ENCODE measurements at regions not wholly inside any gene's neighbourhood (a gene's known extent, or its start where the extent isn't known, plus 50 kb on each side); places are given as distances from the start of the nearest gene placed in this dataset.

DNA sequence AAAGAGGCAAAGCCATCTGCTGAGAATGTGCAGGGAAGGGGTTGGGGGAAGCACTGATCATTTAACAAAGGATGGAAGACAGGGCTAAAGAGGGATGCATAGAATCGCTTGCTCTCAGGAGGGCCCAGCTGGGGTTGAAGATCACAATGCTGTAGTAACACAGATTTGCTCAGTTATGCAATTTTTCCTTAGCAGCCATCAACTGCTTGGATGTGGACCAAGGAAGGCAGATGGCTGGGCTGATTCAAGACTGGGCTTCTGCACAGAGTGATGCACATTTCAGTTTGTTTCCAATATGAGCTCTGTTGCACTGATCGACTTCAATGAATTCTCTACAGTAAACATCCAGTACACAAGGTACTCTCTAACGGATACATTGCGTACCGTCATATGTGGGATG is 127.8 kb upstream of the TBL1X start:
- Histone ChIP-seq H3K36me3 (replicated peaks in 1 of 2; ENCODE audit: control extremely low read depth in 1 of 2, control insufficient read depth in 1 of 2, extremely low read depth in 1 of 2, insufficient read depth in 2 of 2, low read length in 1 of 2) (no peaks in the 10 kb centered on the region), H2AFZ (ENCODE audit: insufficient read depth, low read depth, low read length, poor library complexity, severe bottlenecking) (no peak overlapping the region), H4K20me1 (ENCODE audit: control insufficient read depth, insufficient read depth, low read length, poor library complexity, severe bottlenecking) (no peaks in the 10 kb centered on the region), H3K4me2 (replicated peaks; ENCODE audit: low read depth, low read length, poor library complexity, severe bottlenecking) (no peak overlapping the region), H3K27me3 (replicated peaks in 1 of 4; ENCODE audit: control extremely low read depth in 1 of 4, control insufficient read depth in 3 of 4, insufficient read depth in 4 of 4, low read length in 3 of 4) (no peaks in the 10 kb centered on the region), H3K9ac (ENCODE audit: low read length) (no peak overlapping the region), H3K4me1 (ENCODE audit: control insufficient read depth in 2 of 2, insufficient read depth in 2 of 2, low read length in 2 of 2) (peaks cover 24 to 28% of the 10 kb centered on the region in 2 donors), H3K4me3 (ENCODE audit: control extremely low read depth in 1 of 5, extremely low read depth in 1 of 5, insufficient read depth in 1 of 5, low read depth in 2 of 5, low read length in 4 of 5) (no peak overlapping the region), H3K27ac (ENCODE audit: low read length in 2 of 2) (no peak overlapping the region), H3K79me2 (ENCODE audit: control insufficient read depth, insufficient read depth, low read length) (no peaks in the 10 kb centered on the region), H3K9me3 (ENCODE audit: control extremely low read depth in 1 of 3, control insufficient read depth in 2 of 3, insufficient read depth in 1 of 3, low read length in 2 of 3) (no peaks in the 10 kb centered on the region)
- Mint-ChIP-seq H3K27ac (no peak overlapping the region), H3K27me3 (no peaks in the 10 kb centered on the region), H3K9me3 (ENCODE audit: insufficient read depth) (no peaks in the 10 kb centered on the region), H3K4me1 (peaks cover 22% of the 10 kb centered on the region), H3K4me3 (no peak overlapping the region)
- WGBS (ENCODE audit: insufficient coverage) = no CpG with 5 or more reads among the region's 5 CpGs
- no peak for ATAC-seq (ENCODE audit: low read depth)
- no peak for TF ChIP-seq CTCF (IDR thresholded peaks at IDR 0.05)
- no peak for TF ChIP-seq EZH2 (IDR thresholded peaks at IDR 0.05; ENCODE audit: borderline replicate concordance, insufficient read depth, low read depth, low read length, poor library complexity, severe bottlenecking)
- CTCF ChIA-PET = no interaction called here
- POLR2A ChIA-PET = no interaction called here
- intact Hi-C loops (cut with micrococcal nuclease) = no loop called here
- no peak for DNase-seq

DNA sequence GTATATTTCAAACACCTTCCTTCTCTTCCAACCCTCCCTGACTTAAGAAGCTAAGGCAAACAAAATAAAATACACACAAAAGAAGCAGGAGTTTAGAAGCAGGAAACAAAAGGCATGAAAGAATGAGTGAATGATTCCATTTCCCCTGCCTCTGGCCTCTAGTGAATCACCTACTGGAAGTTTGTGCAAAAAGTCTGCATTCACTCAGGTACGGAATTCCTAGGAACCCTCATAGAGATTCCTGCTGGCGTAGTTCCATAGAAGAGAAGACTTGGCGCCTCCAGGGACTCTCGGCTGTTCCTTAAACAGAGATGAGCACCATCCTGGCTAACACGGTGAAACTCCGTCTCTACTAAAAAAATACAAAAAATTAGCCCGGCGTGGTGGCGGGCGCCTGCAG is 125.9 kb upstream of the TBL1X start:
- POLR2A ChIA-PET = no interaction called here
- 100% methylated on average over 1 of the region's 10 CpGs for WGBS (ENCODE audit: insufficient coverage)

More for the DNA sequence above, 125.9 kb upstream of the TBL1X start:
- H3K4me1 ChIP-seq (ENCODE audit: control insufficient read depth in 2 of 2, insufficient read depth in 2 of 2, low read length in 2 of 2) = peaks cover 29 to 33% of the 10 kb centered on the region in 2 donors
- no peaks in the 10 kb centered on the region for H3K36me3 ChIP-seq (replicated peaks in 1 of 2; ENCODE audit: control extremely low read depth in 1 of 2, control insufficient read depth in 1 of 2, extremely low read depth in 1 of 2, insufficient read depth in 2 of 2, low read length in 1 of 2)
- no peak overlapping the region for H3K27ac ChIP-seq (ENCODE audit: low read length in 2 of 2)
- Mint-ChIP-seq H3K27me3 (no peaks in the 10 kb centered on the region), H3K4me3 (no peak overlapping the region), H3K9me3 (ENCODE audit: insufficient read depth) (no peaks in the 10 kb centered on the region), H3K4me1 (peaks cover 29% of the 10 kb centered on the region), H3K27ac (no peak overlapping the region)
- intact Hi-C loops (cut with micrococcal nuclease) = no loop called here
- ATAC-seq (ENCODE audit: low read depth) = no peak
- H3K9ac ChIP-seq (ENCODE audit: low read length) = no peak overlapping the region
- H3K4me3 ChIP-seq (ENCODE audit: control extremely low read depth in 1 of 5, extremely low read depth in 1 of 5, insufficient read depth in 1 of 5, low read depth in 2 of 5, low read length in 4 of 5) = no peak overlapping the region
- no peak for TF ChIP-seq EZH2 (IDR thresholded peaks at IDR 0.05; ENCODE audit: borderline replicate concordance, insufficient read depth, low read depth, low read length, poor library complexity, severe bottlenecking)
- no peak for TF ChIP-seq CTCF (IDR thresholded peaks at IDR 0.05)
- H3K4me2 ChIP-seq (replicated peaks; ENCODE audit: low read depth, low read length, poor library complexity, severe bottlenecking) = no peak overlapping the region
- H2AFZ ChIP-seq (ENCODE audit: insufficient read depth, low read depth, low read length, poor library complexity, severe bottlenecking) = no peak overlapping the region
- CTCF ChIA-PET = no interaction called here
- DNase-seq = no peak
- H3K27me3 ChIP-seq (replicated peaks in 1 of 4; ENCODE audit: control extremely low read depth in 1 of 4, control insufficient read depth in 3 of 4, insufficient read depth in 4 of 4, low read length in 3 of 4) = no peaks in the 10 kb centered on the region
- no peaks in the 10 kb centered on the region for H4K20me1 ChIP-seq (ENCODE audit: control insufficient read depth, insufficient read depth, low read length, poor library complexity, severe bottlenecking)
- no peaks in the 10 kb centered on the region for H3K9me3 ChIP-seq (ENCODE audit: control extremely low read depth in 1 of 3, control insufficient read depth in 2 of 3, insufficient read depth in 1 of 3, low read length in 2 of 3)
- H3K79me2 ChIP-seq (ENCODE audit: control insufficient read depth, insufficient read depth, low read length) = no peaks in the 10 kb centered on the region

Measured in B cell (primary cell).